ENCODE measurements at regions not wholly inside any gene's neighbourhood (a gene's known extent, or its start where the extent isn't known, plus 50 kb on each side); places are given as distances from the start of the nearest gene placed in this dataset.

- Histone ChIP-seq H3K4me2 (ENCODE audit: low read length) (no peak overlapping the region), H3K36me3 (ENCODE audit: insufficient read depth, low read length) (no peaks in the 10 kb centered on the region), H3K79me2 (ENCODE audit: insufficient read depth, low read depth, low read length) (no peaks in the 10 kb centered on the region), H2AFZ (ENCODE audit: low read length) (no peak overlapping the region), H3K27ac (ENCODE audit: low read depth, low read length, poor library complexity, severe bottlenecking) (no peak overlapping the region), H3K4me3 (ENCODE audit: low read depth, low read length, poor library complexity, severe bottlenecking) (no peak overlapping the region), H3K9me2 (ENCODE audit: insufficient read depth, low read length) (no peaks in the 10 kb centered on the region), H4K20me1 (ENCODE audit: insufficient read depth, low read length) (no peaks in the 10 kb centered on the region), H3K9me3 (ENCODE audit: low read length) (no peaks in the 10 kb centered on the region), H3K4me1 (ENCODE audit: insufficient read depth, low read length, poor library complexity, severe bottlenecking) (no peaks in the 10 kb centered on the region)
- no peak for DNase-seq (ENCODE audit: low spot score)
- TF ChIP-seq CTCF (conservative IDR thresholded peaks at IDR 0.05; ENCODE audit: low read length), result no peak
- TF ChIP-seq EZH2phosphoT487 (IDR thresholded peaks at IDR 0.05; ENCODE audit: borderline replicate concordance, low read depth, low read length), result no peak
- intact Hi-C loops (cut with micrococcal nuclease; ENCODE audit: unreplicated experiment), result no loop called here
- no TSS peak for BruUV-seq (replicated peaks)
- ChIA-PET CTCF (ENCODE audit: unreplicated experiment) (no interaction called here), POLR2A (no interaction called here)
Observed at GRCh38 chr4:153034681-153035080, 98.6 kb downstream of the FHDC1 start.

- no TSS peak for BruUV-seq (replicated peaks)
- no peak for TF ChIP-seq EZH2phosphoT487 (IDR thresholded peaks at IDR 0.05; ENCODE audit: borderline replicate concordance, low read depth, low read length)
- TF ChIP-seq CTCF (conservative IDR thresholded peaks at IDR 0.05; ENCODE audit: low read length), result no peak
- intact Hi-C loops (cut with micrococcal nuclease; ENCODE audit: unreplicated experiment), result no loop called here
- CTCF ChIA-PET (ENCODE audit: unreplicated experiment), result no interaction called here
- Histone ChIP-seq H3K4me3 (ENCODE audit: low read depth, low read length, poor library complexity, severe bottlenecking) (no peak overlapping the region), H3K27ac (ENCODE audit: low read depth, low read length, poor library complexity, severe bottlenecking) (no peak overlapping the region), H3K9me2 (ENCODE audit: insufficient read depth, low read length) (no peaks in the 10 kb centered on the region), H4K20me1 (ENCODE audit: insufficient read depth, low read length) (no peaks in the 10 kb centered on the region), H3K9me3 (ENCODE audit: low read length) (no peaks in the 10 kb centered on the region), H3K4me1 (ENCODE audit: insufficient read depth, low read length, poor library complexity, severe bottlenecking) (no peaks in the 10 kb centered on the region), H3K79me2 (ENCODE audit: insufficient read depth, low read depth, low read length) (no peaks in the 10 kb centered on the region), H3K36me3 (ENCODE audit: insufficient read depth, low read length) (no peaks in the 10 kb centered on the region), H2AFZ (ENCODE audit: low read length) (no peak overlapping the region), H3K4me2 (ENCODE audit: low read length) (no peak overlapping the region)
- POLR2A ChIA-PET, result no interaction called here
- DNase-seq (ENCODE audit: low spot score), result no peak
Observed at GRCh38 chr4:153036931-153037482, 100.9 kb downstream of the FHDC1 start.

GRCh38 chr4:153038623-153039311, 102.6 kb downstream of the FHDC1 start:
- Histone ChIP-seq H2AFZ (ENCODE audit: low read length) (no peak overlapping the region), H3K79me2 (ENCODE audit: insufficient read depth, low read depth, low read length) (no peaks in the 10 kb centered on the region), H3K4me2 (ENCODE audit: low read length) (no peak overlapping the region), H3K9me2 (ENCODE audit: insufficient read depth, low read length) (no peaks in the 10 kb centered on the region), H3K4me1 (ENCODE audit: insufficient read depth, low read length, poor library complexity, severe bottlenecking) (no peaks in the 10 kb centered on the region), H3K27ac (ENCODE audit: low read depth, low read length, poor library complexity, severe bottlenecking) (no peak overlapping the region), H4K20me1 (ENCODE audit: insufficient read depth, low read length) (no peaks in the 10 kb centered on the region), H3K36me3 (ENCODE audit: insufficient read depth, low read length) (no peaks in the 10 kb centered on the region), H3K4me3 (ENCODE audit: low read depth, low read length, poor library complexity, severe bottlenecking) (no peak overlapping the region), H3K9me3 (ENCODE audit: low read length) (no peaks in the 10 kb centered on the region)
- TF ChIP-seq EZH2phosphoT487 (IDR thresholded peaks at IDR 0.05; ENCODE audit: borderline replicate concordance, low read depth, low read length) (no peak), CTCF (conservative IDR thresholded peaks at IDR 0.05; ENCODE audit: low read length) (no peak)
- intact Hi-C loops (cut with micrococcal nuclease; ENCODE audit: unreplicated experiment), result no loop called here
- ChIA-PET CTCF (ENCODE audit: unreplicated experiment) (no interaction called here), POLR2A (interaction anchor here (0.7 kb wide), 1 partner anchor 16 kb away, joined by 3 read pairs; no protein-coding TSS in a partner anchor)
- no peak for DNase-seq (ENCODE audit: low spot score)
- no TSS peak for BruUV-seq (replicated peaks)

All from OCI-LY7 (cell line).